GM21717 (cell line): ENCODE measurements at regions not wholly inside any gene's neighbourhood (a gene's known extent, or its start where the extent isn't known, plus 50 kb on each side); places are given as distances from the start of the nearest gene placed in this dataset.

Source experiments
- ATAC-seq: cut with Tn5 transposase; IDR thresholded peaks from one replicate; pipeline ENCODE4 v1.9.1; 2021; ENCODE audit warnings: mild to moderate bottlenecking, moderate library complexity; ENCODE audit not compliant: unreplicated experiment

GRCh38 chr12:25058012-25058411, 109.1 kb upstream of the BCAT1 start:
- no peak for ATAC-seq

GRCh38 chr12:25056486-25057130, 107.7 kb upstream of the BCAT1 start:
- ATAC-seq, result no peak

- ATAC-seq, result no peak
Measured at GRCh38 chr12:25056011-25056410, 107.1 kb upstream of the BCAT1 start.

GRCh38 chr12:25054783-25055144, 105.9 kb upstream of the BCAT1 start:
- ATAC-seq, result no peak

- ATAC-seq, result no peak
Measured at GRCh38 chr12:25054076-25054782, 105.3 kb upstream of the BCAT1 start.

- no peak for ATAC-seq
Measured at GRCh38 chr12:25052914-25053211, 104.0 kb upstream of the BCAT1 start.

- ATAC-seq, result peak; percentile 70
Measured at GRCh38 chr12:25052196-25052913, 103.5 kb upstream of the BCAT1 start.

GRCh38 chr12:25051656-25052195, 102.8 kb upstream of the BCAT1 start:
- ATAC-seq, result peak; percentile 68

GRCh38 chr12:25051171-25051570, 102.3 kb upstream of the BCAT1 start:
- ATAC-seq, result no peak

GRCh38 chr12:25045869-25046268, 97.0 kb upstream of the BCAT1 start:
- ATAC-seq, result no peak

GRCh38 chr12:25041006-25041741, 92.3 kb upstream of the BCAT1 start:
- peak; percentile 86 for ATAC-seq

GRCh38 chr12:25040593-25040992, 91.7 kb upstream of the BCAT1 start:
- no peak for ATAC-seq

- no peak for ATAC-seq
Measured at GRCh38 chr12:25034676-25035075, 85.8 kb upstream of the BCAT1 start.

- ATAC-seq, result no peak
Measured at GRCh38 chr12:25025951-25026490, 77.1 kb upstream of the BCAT1 start.

- no peak for ATAC-seq
Measured at GRCh38 chr12:25025260-25025659, 76.4 kb upstream of the BCAT1 start.

- ATAC-seq, result no peak
Measured at GRCh38 chr12:25023808-25024207, 74.9 kb upstream of the BCAT1 start.

GRCh38 chr12:25020621-25021243, 71.8 kb upstream of the BCAT1 start:
- ATAC-seq, result peak; percentile 91

- ATAC-seq, result no peak
Measured at GRCh38 chr12:25018146-25018545, 69.2 kb upstream of the BCAT1 start.

- ATAC-seq, result no peak
Measured at GRCh38 chr12:25017336-25017735, 68.4 kb upstream of the BCAT1 start.

GRCh38 chr12:25014961-25015360, 66.1 kb upstream of the BCAT1 start:
- ATAC-seq, result no peak

- no peak for ATAC-seq
Measured at GRCh38 chr12:25013061-25013460, 64.2 kb upstream of the BCAT1 start.
